ENCODE measurements at regions not wholly inside any gene's neighbourhood (a gene's known extent, or its start where the extent isn't known, plus 50 kb on each side); places are given as distances from the start of the nearest gene placed in this dataset.
"Not testable (repeated sequence)": the region's sequence is repeated elsewhere in the genome, so short reads cannot be mapped to it uniquely, and the experiment has no call there.

GRCh38 chr4:173685831-173686210 is 155.8 kb upstream of the HAND2 start:
- no peak for DNase-seq

GRCh38 chr4:173685165-173685830 is 155.3 kb upstream of the HAND2 start:
- no peak for DNase-seq

- no peak for DNase-seq
These were observed 154.2 kb upstream of the HAND2 start for GRCh38 chr4:173684223-173684622.

- no peak for DNase-seq
These were observed 152.6 kb upstream of the HAND2 start for GRCh38 chr4:173682609-173683008.

- no peak for DNase-seq
These were observed 150.2 kb upstream of the HAND2 start for GRCh38 chr4:173680278-173680677.

- DNase-seq, result no peak
These were observed 145.4 kb upstream of the HAND2 start for GRCh38 chr4:173675446-173675845.

- no peak for DNase-seq
These were observed 139.6 kb upstream of the HAND2 start for GRCh38 chr4:173669460-173670179.

- DNase-seq, result no peak
These were observed 131.0 kb upstream of the HAND2 start for GRCh38 chr4:173661001-173661400.

GRCh38 chr4:173656898-173657297 is 126.9 kb upstream of the HAND2 start:
- no peak for DNase-seq

- no peak for DNase-seq
These were observed 122.4 kb upstream of the HAND2 start for GRCh38 chr4:173652283-173652931.

- no peak for DNase-seq
These were observed 121.7 kb upstream of the HAND2 start for GRCh38 chr4:173651651-173652282.

GRCh38 chr4:173647902-173648301 is 117.9 kb upstream of the HAND2 start:
- no peak for DNase-seq

- no peak for DNase-seq
These were observed 112.5 kb upstream of the HAND2 start for GRCh38 chr4:173642509-173642908.

- no peak for DNase-seq
These were observed 105.4 kb upstream of the HAND2 start for GRCh38 chr4:173635395-173635794.

GRCh38 chr4:173626277-173626676 is 96.2 kb upstream of the HAND2 start:
- DNase-seq, result no peak

GRCh38 chr4:173618648-173619047 is 88.6 kb upstream of the HAND2 start:
- DNase-seq, result not testable (repeated sequence)

- DNase-seq, result no peak
These were observed 79.1 kb upstream of the HAND2 start for GRCh38 chr4:173609158-173609557.

GRCh38 chr4:173608632-173609031 is 78.6 kb upstream of the HAND2 start:
- not testable (repeated sequence) for DNase-seq

- DNase-seq, result no peak
These were observed 61.7 kb upstream of the HAND2 start for GRCh38 chr4:173591760-173592159.

- DNase-seq, result no peak
These were observed 60.7 kb upstream of the HAND2 start for GRCh38 chr4:173590697-173591096.

GRCh38 chr4:173585876-173586572 is 56.0 kb upstream of the HAND2 start:
- no peak for DNase-seq

- DNase-seq, result no peak
These were observed 54.5 kb upstream of the HAND2 start for GRCh38 chr4:173584506-173584905.

Data from NCI-H774 (cell line).